ENCODE measurements at regions not wholly inside any gene's neighbourhood (a gene's known extent, or its start where the extent isn't known, plus 50 kb on each side); places are given as distances from the start of the nearest gene placed in this dataset.

- Histone ChIP-seq H3K4me1 (replicated peaks; ENCODE audit: insufficient read depth) (no peaks in the 10 kb centered on the region), H2AFZ (peak overlapping the region; percentile 70), H3K79me2 (ENCODE audit: low read depth) (no peaks in the 10 kb centered on the region), H3K4me2 (peak overlapping the region; percentile 85), H3K9me2 (ENCODE audit: insufficient read depth) (no peaks in the 10 kb centered on the region), H3K27me3 (ENCODE audit: insufficient read depth, low read depth) (no peaks in the 10 kb centered on the region), H3K36me3 (ENCODE audit: low read depth) (no peaks in the 10 kb centered on the region), H4K20me1 (ENCODE audit: insufficient read depth) (no peaks in the 10 kb centered on the region), H3F3A (ENCODE audit: insufficient read depth, low read depth) (no peaks in the 10 kb centered on the region), H3K4me3 (peak overlapping the region; percentile 56; the same call in 1 of the 2 replicates), H3K9me3 (ENCODE audit: insufficient read depth, low read depth) (no peaks in the 10 kb centered on the region), H3K27ac (no peak overlapping the region)
- CTCF ChIA-PET = no interaction called here
- no peak for TF ChIP-seq EZH2 (IDR thresholded peaks at IDR 0.05; ENCODE audit: low read depth)
- no peak for TF ChIP-seq CTCF (conservative IDR thresholded peaks at IDR 0.05)
- peak in 1 of 2 experiments; percentile 11 for DNase-seq
- intact Hi-C loops (cut with micrococcal nuclease; ENCODE audit: unreplicated experiment) = loop anchor here (10.0 kb wide), 3 partner anchors 910 to 1790 kb away; no protein-coding TSS in a partner anchor
- POLR2A ChIA-PET (ENCODE audit: unreplicated experiment) = no interaction called here
- BruUV-seq (replicated peaks) = no TSS peak
These were observed 407.3 kb downstream of the PCDH18 start for GRCh38 chr4:137125011-137125410.

- Histone ChIP-seq H3K79me2 (ENCODE audit: low read depth) (no peaks in the 10 kb centered on the region), H3K27ac (no peak overlapping the region), H3K9me3 (ENCODE audit: insufficient read depth, low read depth) (no peaks in the 10 kb centered on the region), H4K20me1 (ENCODE audit: insufficient read depth) (no peaks in the 10 kb centered on the region), H2AFZ (peak overlapping the region; percentile 70), H3K9me2 (ENCODE audit: insufficient read depth) (no peaks in the 10 kb centered on the region), H3K4me3 (peak overlapping the region; percentile 56; the same call in 1 of the 2 replicates), H3K4me2 (peak overlapping the region; percentile 85), H3K36me3 (ENCODE audit: low read depth) (no peaks in the 10 kb centered on the region), H3F3A (ENCODE audit: insufficient read depth, low read depth) (no peaks in the 10 kb centered on the region), H3K4me1 (replicated peaks; ENCODE audit: insufficient read depth) (no peaks in the 10 kb centered on the region), H3K27me3 (ENCODE audit: insufficient read depth, low read depth) (no peaks in the 10 kb centered on the region)
- BruUV-seq (replicated peaks) = no TSS peak
- peak; percentile 1 to 36 for DNase-seq
- ChIA-PET CTCF (interaction anchor here (1.2 kb wide), 1 partner anchor 966 kb away, joined by 6 read pairs; no protein-coding TSS in a partner anchor), POLR2A (ENCODE audit: unreplicated experiment) (interaction anchor here (0.6 kb wide), 3 partner anchors 1071 to 1814 kb away, joined by 3 to 4 read pairs (median 3); no protein-coding TSS in a partner anchor)
- intact Hi-C loops (cut with micrococcal nuclease; ENCODE audit: unreplicated experiment) = loop anchor here (1.0 to 10.0 kb wide), 5 partner anchors 737 to 1790 kb away; no protein-coding TSS in a partner anchor
- TF ChIP-seq EZH2 (IDR thresholded peaks at IDR 0.05; ENCODE audit: low read depth) = no peak
- peak; percentile 62 for TF ChIP-seq CTCF (conservative IDR thresholded peaks at IDR 0.05)
These were observed 407.9 kb downstream of the PCDH18 start for GRCh38 chr4:137124278-137124932.

GRCh38 chr4:137122876-137123275 lies 409.4 kb downstream of the PCDH18 start:
- Histone ChIP-seq H3K9me3 (ENCODE audit: insufficient read depth, low read depth) (no peaks in the 10 kb centered on the region), H4K20me1 (ENCODE audit: insufficient read depth) (no peaks in the 10 kb centered on the region), H3K4me3 (no peak overlapping the region), H3K9me2 (ENCODE audit: insufficient read depth) (no peaks in the 10 kb centered on the region), H3K4me1 (replicated peaks; ENCODE audit: insufficient read depth) (no peaks in the 10 kb centered on the region), H3K27me3 (ENCODE audit: insufficient read depth, low read depth) (no peaks in the 10 kb centered on the region), H2AFZ (no peak overlapping the region), H3F3A (ENCODE audit: insufficient read depth, low read depth) (no peaks in the 10 kb centered on the region), H3K4me2 (no peak overlapping the region), H3K36me3 (ENCODE audit: low read depth) (no peaks in the 10 kb centered on the region), H3K79me2 (ENCODE audit: low read depth) (no peaks in the 10 kb centered on the region), H3K27ac (no peak overlapping the region)
- ChIA-PET POLR2A (ENCODE audit: unreplicated experiment) (no interaction called here), CTCF (no interaction called here)
- no peak for DNase-seq
- no peak for TF ChIP-seq EZH2 (IDR thresholded peaks at IDR 0.05; ENCODE audit: low read depth)
- no peak for TF ChIP-seq CTCF (conservative IDR thresholded peaks at IDR 0.05)
- BruUV-seq (replicated peaks) = no TSS peak
- intact Hi-C loops (cut with micrococcal nuclease; ENCODE audit: unreplicated experiment) = loop anchor here (10.0 kb wide), 3 partner anchors 912 to 1792 kb away; no protein-coding TSS in a partner anchor

Measured in PC-9 (cell line).